Thyroid gland (tissue), 4 donors: ENCODE measurements at regions not wholly inside any gene's neighbourhood (a gene's known extent, or its start where the extent isn't known, plus 50 kb on each side); places are given as distances from the start of the nearest gene placed in this dataset.
"Not testable (repeated sequence)": the region's sequence is repeated elsewhere in the genome, so short reads cannot be mapped to it uniquely, and the experiment has no call there.

Source experiments
- POLR2A ChIP-seq, 2 donors: fragments of 450-650 bp; IDR thresholded peaks; one replicate each; pipeline ENCODE4 v1.6.1; 2017; ENCODE audit warnings: antibody characterized with exemption in 2 of 2, mild to moderate bottlenecking in 2 of 2, moderate library complexity in 1 of 2
- TF ChIP-seq, protein P1 (sequence below), 6 experiments: fragments of 200-600 bp in 3 of 6; fragments of 450-650 bp in 3 of 6; sonication (generic) in 3 of 6; IDR thresholded peaks; one replicate each; pipeline ENCODE4 v1.5.1; 2016 to 2019; ENCODE audit warnings: antibody characterized with exemption in 6 of 6, mild to moderate bottlenecking in 2 of 6, inconsistent platforms in 1 of 6, moderate library complexity in 1 of 6

DNA sequence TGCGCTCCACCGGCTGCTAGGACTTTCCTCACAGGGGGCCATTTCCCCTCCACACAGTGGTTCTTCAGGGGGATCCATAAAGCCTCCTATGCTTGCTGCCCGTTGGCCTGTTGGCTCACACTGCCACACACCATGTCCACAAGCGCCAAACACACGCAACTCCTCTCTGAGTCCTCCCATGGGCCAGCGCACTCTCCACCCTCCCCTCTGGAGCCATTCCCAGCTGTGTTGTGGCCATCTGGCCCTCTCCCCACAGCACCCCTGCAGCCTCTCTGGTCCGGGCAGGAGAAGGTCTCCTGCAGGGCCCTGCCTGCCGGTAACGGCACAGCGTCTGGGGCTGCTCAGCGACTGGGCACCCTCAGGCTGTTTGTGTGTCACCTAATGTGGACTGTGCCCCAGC is 4473.3 kb upstream of the OR11H1 start:
- TF ChIP-seq, protein P1, sequence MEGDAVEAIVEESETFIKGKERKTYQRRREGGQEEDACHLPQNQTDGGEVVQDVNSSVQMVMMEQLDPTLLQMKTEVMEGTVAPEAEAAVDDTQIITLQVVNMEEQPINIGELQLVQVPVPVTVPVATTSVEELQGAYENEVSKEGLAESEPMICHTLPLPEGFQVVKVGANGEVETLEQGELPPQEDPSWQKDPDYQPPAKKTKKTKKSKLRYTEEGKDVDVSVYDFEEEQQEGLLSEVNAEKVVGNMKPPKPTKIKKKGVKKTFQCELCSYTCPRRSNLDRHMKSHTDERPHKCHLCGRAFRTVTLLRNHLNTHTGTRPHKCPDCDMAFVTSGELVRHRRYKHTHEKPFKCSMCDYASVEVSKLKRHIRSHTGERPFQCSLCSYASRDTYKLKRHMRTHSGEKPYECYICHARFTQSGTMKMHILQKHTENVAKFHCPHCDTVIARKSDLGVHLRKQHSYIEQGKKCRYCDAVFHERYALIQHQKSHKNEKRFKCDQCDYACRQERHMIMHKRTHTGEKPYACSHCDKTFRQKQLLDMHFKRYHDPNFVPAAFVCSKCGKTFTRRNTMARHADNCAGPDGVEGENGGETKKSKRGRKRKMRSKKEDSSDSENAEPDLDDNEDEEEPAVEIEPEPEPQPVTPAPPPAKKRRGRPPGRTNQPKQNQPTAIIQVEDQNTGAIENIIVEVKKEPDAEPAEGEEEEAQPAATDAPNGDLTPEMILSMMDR (IDR thresholded peaks at IDR 0.05) = not testable (repeated sequence)
- not testable (repeated sequence) for TF ChIP-seq POLR2A (IDR thresholded peaks at IDR 0.05)
